Liver (tissue), 8 donors: ENCODE measurements at regions not wholly inside any gene's neighbourhood (a gene's known extent, or its start where the extent isn't known, plus 50 kb on each side); places are given as distances from the start of the nearest gene placed in this dataset.

ENCODE experiments used
- DNase-seq: peaks from one replicate; pipeline ENCODE4 v3.0.0-alpha.2; 2017; ENCODE audit warnings: low spot score
- H3K27ac ChIP-seq, 2 donors: one replicate each; pipeline ENCODE4 v1.7.0; 2013; ENCODE audit warnings: inconsistent platforms in 2 of 2, low read length in 2 of 2, control low read depth in 1 of 2, low read depth in 1 of 2, mild to moderate bottlenecking in 1 of 2
- H3K27me3 ChIP-seq, 4 donors: one replicate each; pipeline versions ENCODE4 v1.6.1 to v1.7.0; 2013; ENCODE audit warnings: low read length in 3 of 4, inconsistent platforms in 1 of 4, mild to moderate bottlenecking in 1 of 4, moderate library complexity in 1 of 4; ENCODE audit not compliant: control insufficient read depth in 4 of 4, insufficient read depth in 4 of 4
- H3K36me3 ChIP-seq, 4 donors: one replicate each; pipeline versions ENCODE4 v1.6.1 to v1.7.0; 2013; ENCODE audit warnings: low read length in 3 of 4, mild to moderate bottlenecking in 3 of 4, low read depth in 1 of 4, moderate library complexity in 1 of 4; ENCODE audit not compliant: control insufficient read depth in 4 of 4, insufficient read depth in 3 of 4
- H3K4me1 ChIP-seq, 4 donors: one replicate each; pipeline versions ENCODE4 v1.6.1 to v1.7.0; 2013; ENCODE audit warnings: low read length in 3 of 4, mild to moderate bottlenecking in 3 of 4, moderate library complexity in 1 of 4; ENCODE audit not compliant: control insufficient read depth in 4 of 4, insufficient read depth in 4 of 4
- H3K4me3 ChIP-seq, 3 donors: one replicate each; pipeline versions ENCODE4 v1.6.1 to v1.7.0; 2013; ENCODE audit warnings: low read length in 3 of 3, control low read depth in 1 of 3, low read depth in 1 of 3, mild to moderate bottlenecking in 1 of 3
- H3K9ac ChIP-seq, 2 donors: one replicate each; pipeline ENCODE4 v1.7.0; 2013; ENCODE audit warnings: low read length in 2 of 2, mild to moderate bottlenecking in 2 of 2, moderate library complexity in 2 of 2, control low read depth in 1 of 2, low read depth in 1 of 2
- H3K9me3 ChIP-seq, 4 donors: one replicate each; pipeline versions ENCODE4 v1.6.1 to v1.7.0; 2013; ENCODE audit warnings: low read length in 3 of 4; ENCODE audit not compliant: control insufficient read depth in 4 of 4
- EGR1 ChIP-seq, 2 donors: IDR thresholded peaks; 2 replicates each; pipeline ENCODE4 v1.6.1; 2016 to 2018; ENCODE audit warnings: antibody characterized with exemption in 2 of 2, low read depth in 2 of 2
- HNF4G ChIP-seq: IDR thresholded peaks from 2 replicates; pipeline ENCODE4 v1.6.1; 2016; ENCODE audit warnings: antibody characterized with exemption
- JUND ChIP-seq, 2 donors: IDR thresholded peaks; 2 replicates each; pipeline ENCODE4 v1.6.1; 2016; ENCODE audit warnings: antibody characterized with exemption in 2 of 2
- NR2F2 ChIP-seq: IDR thresholded peaks from 2 replicates; pipeline ENCODE4 v1.6.1; 2016; ENCODE audit warnings: antibody characterized with exemption
- RAD21 ChIP-seq, 2 donors: IDR thresholded peaks; 2 replicates each; pipeline ENCODE4 v1.6.1; 2016; ENCODE audit warnings: antibody characterized with exemption in 2 of 2, mild to moderate bottlenecking in 2 of 2
- RXRA ChIP-seq, 2 donors: IDR thresholded peaks; 2 replicates each; pipeline ENCODE4 v1.6.1; 2017 to 2018; ENCODE audit warnings: antibody characterized with exemption in 2 of 2, mild to moderate bottlenecking in 1 of 2
- WGBS: extraction: QIAGEN DNeasy Blood & Tissue Kit; methylation state at CpG from one replicate; pipeline ENCODE4 v1.1.7; 2013; 5-methylcytosine and 5-hydroxymethylcytosine counted together
- TF ChIP-seq, protein P1 (sequence below): IDR thresholded peaks from 2 replicates; pipeline ENCODE4 v1.6.1; 2016; ENCODE audit warnings: antibody characterized with exemption, mild to moderate bottlenecking
- TF ChIP-seq, protein P2 (sequence below): fragments of 150-350 bp; IDR thresholded peaks from 2 replicates; pipeline ENCODE4 v1.5.1; 2017; ENCODE audit warnings: improper control_type of control experiment, low read depth, low read length; ENCODE audit not compliant: missing input control
- TF ChIP-seq, protein P3 (sequence below): IDR thresholded peaks from 2 replicates; pipeline ENCODE4 v1.6.1; 2016; ENCODE audit warnings: antibody characterized with exemption
- donor health status: healthy.
- donor health status: healthy.
- donor health status: healthy.
- donor health status: healthy.
- donor health status: healthy.

DNA sequence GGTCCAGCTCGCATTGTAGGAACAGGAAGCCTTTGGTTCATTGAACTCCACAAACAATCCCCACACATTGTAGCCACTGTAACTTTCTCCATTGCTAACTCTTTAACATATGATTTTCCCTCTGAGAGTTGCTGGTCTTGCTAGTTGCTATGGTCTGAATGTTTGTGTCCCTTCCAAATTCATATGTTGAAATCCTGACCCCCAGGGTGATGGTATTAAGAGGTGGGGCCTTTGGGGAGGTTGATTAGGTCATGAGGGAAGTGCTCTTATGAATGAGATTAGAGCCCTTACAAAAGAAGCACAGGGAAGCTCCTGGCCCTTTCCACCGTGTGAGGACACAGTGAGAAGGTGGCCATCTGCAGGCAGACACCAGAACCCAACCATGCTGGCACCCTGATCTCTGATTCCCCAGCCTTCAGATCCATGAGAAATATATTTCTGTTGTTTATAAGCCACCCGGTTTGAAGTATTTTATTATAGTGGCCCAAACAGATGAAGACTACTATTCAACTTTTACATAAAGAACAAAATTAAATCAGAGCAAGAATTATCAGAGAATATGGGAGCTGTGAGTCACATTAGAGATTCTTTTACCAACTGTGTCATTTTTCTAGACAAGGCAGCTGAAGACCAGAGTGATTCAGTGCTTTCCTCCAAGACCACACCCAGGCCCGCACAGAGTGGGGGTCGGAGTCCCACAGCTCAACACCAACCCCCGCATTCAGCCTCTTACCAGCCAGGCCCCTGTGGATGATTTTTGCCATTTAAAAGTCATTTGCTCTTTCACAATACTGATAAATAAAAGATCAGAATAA lies 143.0 kb downstream of the SAMD5 start:
- Histone ChIP-seq H3K9ac (no peak overlapping the region), H3K36me3 (no peaks in the 10 kb centered on the region), H3K27ac (peak overlapping the region; percentile 34 to 52), H3K27me3 (no peaks in the 10 kb centered on the region), H3K4me3 (no peak overlapping the region), H3K4me1 (peaks cover 0 to 5% (median 0%) of the 10 kb centered on the region in 4 donors), H3K9me3 (no peaks in the 10 kb centered on the region)
- no peak for TF ChIP-seq HNF4G
- TF ChIP-seq RXRA (IDR thresholded peaks at IDR 0.05) = peak; percentile 51 to 62
- no peak for TF ChIP-seq EGR1 (IDR thresholded peaks at IDR 0.05; ENCODE audit: low read depth in 2 of 2)
- no peak for TF ChIP-seq JUND (IDR thresholded peaks at IDR 0.05)
- TF ChIP-seq, protein P1, sequence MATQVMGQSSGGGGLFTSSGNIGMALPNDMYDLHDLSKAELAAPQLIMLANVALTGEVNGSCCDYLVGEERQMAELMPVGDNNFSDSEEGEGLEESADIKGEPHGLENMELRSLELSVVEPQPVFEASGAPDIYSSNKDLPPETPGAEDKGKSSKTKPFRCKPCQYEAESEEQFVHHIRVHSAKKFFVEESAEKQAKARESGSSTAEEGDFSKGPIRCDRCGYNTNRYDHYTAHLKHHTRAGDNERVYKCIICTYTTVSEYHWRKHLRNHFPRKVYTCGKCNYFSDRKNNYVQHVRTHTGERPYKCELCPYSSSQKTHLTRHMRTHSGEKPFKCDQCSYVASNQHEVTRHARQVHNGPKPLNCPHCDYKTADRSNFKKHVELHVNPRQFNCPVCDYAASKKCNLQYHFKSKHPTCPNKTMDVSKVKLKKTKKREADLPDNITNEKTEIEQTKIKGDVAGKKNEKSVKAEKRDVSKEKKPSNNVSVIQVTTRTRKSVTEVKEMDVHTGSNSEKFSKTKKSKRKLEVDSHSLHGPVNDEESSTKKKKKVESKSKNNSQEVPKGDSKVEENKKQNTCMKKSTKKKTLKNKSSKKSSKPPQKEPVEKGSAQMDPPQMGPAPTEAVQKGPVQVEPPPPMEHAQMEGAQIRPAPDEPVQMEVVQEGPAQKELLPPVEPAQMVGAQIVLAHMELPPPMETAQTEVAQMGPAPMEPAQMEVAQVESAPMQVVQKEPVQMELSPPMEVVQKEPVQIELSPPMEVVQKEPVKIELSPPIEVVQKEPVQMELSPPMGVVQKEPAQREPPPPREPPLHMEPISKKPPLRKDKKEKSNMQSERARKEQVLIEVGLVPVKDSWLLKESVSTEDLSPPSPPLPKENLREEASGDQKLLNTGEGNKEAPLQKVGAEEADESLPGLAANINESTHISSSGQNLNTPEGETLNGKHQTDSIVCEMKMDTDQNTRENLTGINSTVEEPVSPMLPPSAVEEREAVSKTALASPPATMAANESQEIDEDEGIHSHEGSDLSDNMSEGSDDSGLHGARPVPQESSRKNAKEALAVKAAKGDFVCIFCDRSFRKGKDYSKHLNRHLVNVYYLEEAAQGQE = no peak
- TF ChIP-seq NR2F2 = peak; percentile 79
- peak; percentile 69 to 74 for TF ChIP-seq RAD21 (IDR thresholded peaks at IDR 0.05)
- TF ChIP-seq, protein P2, sequence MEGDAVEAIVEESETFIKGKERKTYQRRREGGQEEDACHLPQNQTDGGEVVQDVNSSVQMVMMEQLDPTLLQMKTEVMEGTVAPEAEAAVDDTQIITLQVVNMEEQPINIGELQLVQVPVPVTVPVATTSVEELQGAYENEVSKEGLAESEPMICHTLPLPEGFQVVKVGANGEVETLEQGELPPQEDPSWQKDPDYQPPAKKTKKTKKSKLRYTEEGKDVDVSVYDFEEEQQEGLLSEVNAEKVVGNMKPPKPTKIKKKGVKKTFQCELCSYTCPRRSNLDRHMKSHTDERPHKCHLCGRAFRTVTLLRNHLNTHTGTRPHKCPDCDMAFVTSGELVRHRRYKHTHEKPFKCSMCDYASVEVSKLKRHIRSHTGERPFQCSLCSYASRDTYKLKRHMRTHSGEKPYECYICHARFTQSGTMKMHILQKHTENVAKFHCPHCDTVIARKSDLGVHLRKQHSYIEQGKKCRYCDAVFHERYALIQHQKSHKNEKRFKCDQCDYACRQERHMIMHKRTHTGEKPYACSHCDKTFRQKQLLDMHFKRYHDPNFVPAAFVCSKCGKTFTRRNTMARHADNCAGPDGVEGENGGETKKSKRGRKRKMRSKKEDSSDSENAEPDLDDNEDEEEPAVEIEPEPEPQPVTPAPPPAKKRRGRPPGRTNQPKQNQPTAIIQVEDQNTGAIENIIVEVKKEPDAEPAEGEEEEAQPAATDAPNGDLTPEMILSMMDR = peak; percentile 43
- TF ChIP-seq, protein P3, sequence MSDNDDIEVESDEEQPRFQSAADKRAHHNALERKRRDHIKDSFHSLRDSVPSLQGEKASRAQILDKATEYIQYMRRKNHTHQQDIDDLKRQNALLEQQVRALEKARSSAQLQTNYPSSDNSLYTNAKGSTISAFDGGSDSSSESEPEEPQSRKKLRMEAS = no peak
- DNase-seq = no peak
- WGBS = 61% methylated on average over 6 of the region's 6 CpGs

- Histone ChIP-seq H3K4me3 (no peak overlapping the region), H3K9me3 (no peaks in the 10 kb centered on the region), H3K27ac (no peak overlapping the region), H3K36me3 (no peaks in the 10 kb centered on the region), H3K9ac (no peak overlapping the region), H3K27me3 (no peaks in the 10 kb centered on the region), H3K4me1 (peaks cover 0 to 5% (median 0%) of the 10 kb centered on the region in 4 donors)
- no peak for TF ChIP-seq JUND (IDR thresholded peaks at IDR 0.05)
- TF ChIP-seq, protein P2 = no peak
- no peak for DNase-seq
- 76% methylated on average over 2 of the region's 2 CpGs for WGBS
These were observed 145.1 kb downstream of the SAMD5 start for GRCh38 chr6:147653631-147654030.
